ENCODE measurements at regions not wholly inside any gene's neighbourhood (a gene's known extent, or its start where the extent isn't known, plus 50 kb on each side); places are given as distances from the start of the nearest gene placed in this dataset.

DNA sequence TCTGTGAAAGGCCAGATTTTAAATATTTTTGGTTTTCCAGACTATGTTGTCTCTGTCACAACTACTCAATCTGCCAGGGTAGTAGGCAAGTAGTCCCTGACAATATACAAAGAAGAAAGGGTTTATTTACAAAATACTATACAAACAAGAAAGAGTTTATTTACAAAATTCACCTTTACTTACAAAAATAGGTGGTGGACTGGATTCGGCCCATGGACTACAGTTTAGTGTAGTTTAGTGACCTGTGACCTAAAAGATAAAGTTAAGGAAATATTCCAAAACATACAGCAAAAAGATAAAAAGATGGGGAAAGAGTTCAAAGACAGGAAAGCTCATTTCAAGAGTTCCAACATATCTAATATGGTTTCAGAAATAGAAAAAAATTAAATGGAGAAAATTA, 52.9 kb upstream of the MAP10 start:
- TF ChIP-seq ZFX (IDR thresholded peaks at IDR 0.05): no peak
- TF ChIP-seq, protein P1, sequence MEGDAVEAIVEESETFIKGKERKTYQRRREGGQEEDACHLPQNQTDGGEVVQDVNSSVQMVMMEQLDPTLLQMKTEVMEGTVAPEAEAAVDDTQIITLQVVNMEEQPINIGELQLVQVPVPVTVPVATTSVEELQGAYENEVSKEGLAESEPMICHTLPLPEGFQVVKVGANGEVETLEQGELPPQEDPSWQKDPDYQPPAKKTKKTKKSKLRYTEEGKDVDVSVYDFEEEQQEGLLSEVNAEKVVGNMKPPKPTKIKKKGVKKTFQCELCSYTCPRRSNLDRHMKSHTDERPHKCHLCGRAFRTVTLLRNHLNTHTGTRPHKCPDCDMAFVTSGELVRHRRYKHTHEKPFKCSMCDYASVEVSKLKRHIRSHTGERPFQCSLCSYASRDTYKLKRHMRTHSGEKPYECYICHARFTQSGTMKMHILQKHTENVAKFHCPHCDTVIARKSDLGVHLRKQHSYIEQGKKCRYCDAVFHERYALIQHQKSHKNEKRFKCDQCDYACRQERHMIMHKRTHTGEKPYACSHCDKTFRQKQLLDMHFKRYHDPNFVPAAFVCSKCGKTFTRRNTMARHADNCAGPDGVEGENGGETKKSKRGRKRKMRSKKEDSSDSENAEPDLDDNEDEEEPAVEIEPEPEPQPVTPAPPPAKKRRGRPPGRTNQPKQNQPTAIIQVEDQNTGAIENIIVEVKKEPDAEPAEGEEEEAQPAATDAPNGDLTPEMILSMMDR (conservative IDR thresholded peaks at IDR 0.05): no peak

All from C4-2B (cell line).